GM23338 (cell line): ENCODE measurements at regions not wholly inside any gene's neighbourhood (a gene's known extent, or its start where the extent isn't known, plus 50 kb on each side); places are given as distances from the start of the nearest gene placed in this dataset.

Experiments
- ATAC-seq: fragments of 200-7000 bp; cut with Tn5 transposase; 3 replicates; pipeline ENCODE4 v1.9.1; 2020
- DNase-seq: peaks from one replicate; pipeline ENCODE4 v3.0.0-alpha.2; 2015; ENCODE audit warnings: low spot score
- H2AFZ ChIP-seq: fragments of 200-600 bp; sonication (generic); 2 replicates; pipeline ENCODE4 v1.8.0; 2016; ENCODE audit warnings: antibody characterized with exemption, mild to moderate bottlenecking, moderate library complexity
- H3F3A ChIP-seq: fragments of 200-600 bp; sonication (generic); replicated peaks from 2 replicates; pipeline ENCODE4 v1.8.0; 2017; ENCODE audit warnings: antibody characterized with exemption, mixed run types, low read depth
- H3K27ac ChIP-seq: fragments of 200-600 bp; sonication (generic); 2 replicates; pipeline ENCODE4 v1.6.1; 2016; ENCODE audit warnings: low read depth
- H3K27me3 ChIP-seq: fragments of 200-600 bp; sonication (generic); 2 replicates; pipeline ENCODE4 v1.8.0; 2016; ENCODE audit warnings: mild to moderate bottlenecking, mixed run types, moderate library complexity; ENCODE audit not compliant: insufficient read depth
- H3K36me3 ChIP-seq: fragments of 200-600 bp; sonication (generic); 2 replicates; pipeline ENCODE4 v1.8.0; 2016; ENCODE audit warnings: mild to moderate bottlenecking; ENCODE audit not compliant: insufficient read depth
- H3K4me1 ChIP-seq: fragments of 200-600 bp; sonication (generic); 2 replicates; pipeline ENCODE4 v1.8.0; 2016; ENCODE audit warnings: mild to moderate bottlenecking, moderate library complexity; ENCODE audit not compliant: insufficient read depth
- H3K4me2 ChIP-seq: fragments of 200-600 bp; sonication (generic); 2 replicates; pipeline ENCODE4 v1.7.1; 2017; ENCODE audit warnings: mixed run types
- H3K4me3 ChIP-seq: fragments of 200-600 bp; sonication (generic); 2 replicates; pipeline ENCODE4 v1.6.1; 2016; ENCODE audit warnings: mixed run types
- H3K79me2 ChIP-seq: fragments of 200-600 bp; sonication (generic); replicated peaks from 2 replicates; pipeline ENCODE4 v1.8.0; 2017; ENCODE audit warnings: mild to moderate bottlenecking; ENCODE audit not compliant: insufficient read depth
- H3K9me2 ChIP-seq: fragments of 200-600 bp; sonication (generic); 2 replicates; pipeline ENCODE4 v1.8.0; 2017; ENCODE audit not compliant: insufficient read depth
- H4K20me1 ChIP-seq: fragments of 200-600 bp; sonication (generic); replicated peaks from 2 replicates; pipeline ENCODE4 v1.8.0; 2017; ENCODE audit warnings: mild to moderate bottlenecking; ENCODE audit not compliant: insufficient read depth
- H3K27ac Mint-ChIP-seq: 2 replicates; pipeline ENCODE4 v1.8.0; 2020; ENCODE audit warnings: inconsistent platforms, mild to moderate bottlenecking, moderate library complexity, mixed read lengths
- H3K27me3 Mint-ChIP-seq: 3 replicates; pipeline ENCODE4 v1.8.0; 2022; ENCODE audit warnings: low read depth, mild to moderate bottlenecking, moderate library complexity, mixed read lengths, inconsistent platforms; ENCODE audit not compliant: insufficient read depth, poor library complexity
- H3K36me3 Mint-ChIP-seq: 3 replicates; pipeline ENCODE4 v1.8.0; 2021; ENCODE audit warnings: low read depth, mild to moderate bottlenecking, inconsistent platforms, moderate library complexity, mixed read lengths
- H3K4me1 Mint-ChIP-seq: 3 replicates; pipeline ENCODE4 v1.8.0; 2020; ENCODE audit warnings: mild to moderate bottlenecking, inconsistent platforms, mixed read lengths
- H3K4me3 Mint-ChIP-seq: 3 replicates; pipeline ENCODE4 v1.8.0; 2021; ENCODE audit warnings: moderate library complexity, mild to moderate bottlenecking, inconsistent platforms, mixed read lengths
- H3K9me3 Mint-ChIP-seq: 3 replicates; pipeline ENCODE4 v1.8.0; 2020; ENCODE audit warnings: moderate library complexity, mild to moderate bottlenecking, inconsistent platforms, mixed read lengths
- CREB1 ChIP-seq: fragments of 250-450 bp; sonication (Bioruptor Pico); IDR thresholded peaks from 2 replicates; pipeline ENCODE4 v1.5.0; 2020; ENCODE audit warnings: low read depth, mild to moderate bottlenecking, moderate library complexity
- EZH2 ChIP-seq: fragments of 200-600 bp; sonication (generic); IDR thresholded peaks from one replicate; pipeline ENCODE4 v1.8.0; 2017; ENCODE audit warnings: antibody characterized with exemption, mild to moderate bottlenecking, low read depth; ENCODE audit not compliant: unreplicated experiment
- EZH2phosphoT487 ChIP-seq: fragments of 200-600 bp; sonication (generic); IDR thresholded peaks from one replicate; pipeline ENCODE4 v1.8.1; 2018; ENCODE audit warnings: antibody characterized with exemption; ENCODE audit not compliant: unreplicated experiment
- JUNB ChIP-seq: IDR thresholded peaks from one replicate; pipeline ENCODE4 v1.6.1; 2016; ENCODE audit warnings: antibody characterized with exemption; ENCODE audit not compliant: unreplicated experiment
- NANOG ChIP-seq: IDR thresholded peaks from 2 replicates; pipeline ENCODE4 v1.6.1; 2016; ENCODE audit warnings: antibody characterized with exemption, borderline replicate concordance
- POLR2AphosphoS5 ChIP-seq: IDR thresholded peaks from 2 replicates; pipeline ENCODE4 v1.6.1; 2016; ENCODE audit warnings: antibody characterized with exemption, low read depth
- STAT1 ChIP-seq: IDR thresholded peaks from one replicate; pipeline ENCODE4 v1.6.1; 2016; ENCODE audit warnings: antibody characterized with exemption; ENCODE audit not compliant: unreplicated experiment
- ZNF114 ChIP-seq: fragments of 250-450 bp; sonication (Bioruptor Pico); IDR thresholded peaks from 2 replicates; pipeline ENCODE4 v1.5.0; 2020; ENCODE audit warnings: mild to moderate bottlenecking, moderate library complexity
- ZNF331 ChIP-seq: fragments of 250-450 bp; sonication (Bioruptor Pico); IDR thresholded peaks from 2 replicates; pipeline ENCODE4 v1.5.0; 2020; ENCODE audit warnings: low read depth, mild to moderate bottlenecking, moderate library complexity
- ZNF462 ChIP-seq: fragments of 250-450 bp; sonication (Bioruptor Pico); IDR thresholded peaks from 2 replicates; pipeline ENCODE4 v1.5.0; 2020; ENCODE audit warnings: mild to moderate bottlenecking, moderate library complexity
- TF ChIP-seq, protein P1 (sequence below): IDR thresholded peaks from 2 replicates; pipeline ENCODE4 v1.6.1; 2016; ENCODE audit warnings: antibody characterized with exemption
- TF ChIP-seq, protein P2 (sequence below): IDR thresholded peaks from one replicate; pipeline ENCODE4 v1.6.1; 2018; ENCODE audit warnings: antibody characterized with exemption; ENCODE audit not compliant: unreplicated experiment

DNA sequence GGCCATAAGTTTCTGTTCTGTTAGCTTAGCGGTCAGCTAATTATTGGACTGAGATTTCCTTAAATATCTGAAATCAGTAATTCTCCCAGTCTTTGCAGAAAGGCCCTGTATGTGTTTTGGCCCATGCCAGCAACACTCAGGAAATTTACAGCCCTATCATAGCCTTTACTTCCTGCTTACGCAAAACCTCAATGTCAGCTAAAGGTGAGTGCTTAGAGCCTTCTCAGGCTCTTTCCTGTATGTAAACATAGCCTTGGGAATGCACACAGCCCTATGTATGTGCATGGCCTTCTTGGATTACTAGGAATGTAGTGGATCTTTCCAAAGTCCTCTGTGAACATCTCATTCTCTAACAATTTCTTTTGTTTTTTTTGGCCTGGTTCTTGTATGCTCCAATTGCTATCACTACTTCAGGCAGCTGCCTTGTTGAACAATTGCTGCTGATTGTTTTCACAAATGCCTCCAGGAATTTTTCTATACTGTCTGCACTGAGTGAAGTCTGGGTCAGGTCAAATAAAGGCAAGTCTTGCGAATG, 200.0 kb downstream of the PPP1R2C start:
- Histone ChIP-seq H3K9me2 (no peaks in the 10 kb centered on the region), H2AFZ (no peak overlapping the region), H3K4me2 (no peak overlapping the region), H3F3A (no peaks in the 10 kb centered on the region), H4K20me1 (no peaks in the 10 kb centered on the region), H3K27me3 (no peaks in the 10 kb centered on the region), H3K27ac (no peak overlapping the region), H3K4me3 (no peak overlapping the region), H3K4me1 (no peaks in the 10 kb centered on the region), H3K36me3 (no peaks in the 10 kb centered on the region), H3K79me2 (no peaks in the 10 kb centered on the region)
- ATAC-seq (no peak), DNase-seq (no peak)
- Mint-ChIP-seq H3K27ac (no peak overlapping the region), H3K4me3 (no peak overlapping the region), H3K4me1 (no peaks in the 10 kb centered on the region), H3K27me3 (no peaks in the 10 kb centered on the region), H3K36me3 (no peaks in the 10 kb centered on the region; the same call in 2 of the 3 replicates), H3K9me3 (no peaks in the 10 kb centered on the region)
- TF ChIP-seq POLR2AphosphoS5 (no peak), JUNB (no peak), CREB1 (no peak), EZH2phosphoT487 (no peak)

DNA sequence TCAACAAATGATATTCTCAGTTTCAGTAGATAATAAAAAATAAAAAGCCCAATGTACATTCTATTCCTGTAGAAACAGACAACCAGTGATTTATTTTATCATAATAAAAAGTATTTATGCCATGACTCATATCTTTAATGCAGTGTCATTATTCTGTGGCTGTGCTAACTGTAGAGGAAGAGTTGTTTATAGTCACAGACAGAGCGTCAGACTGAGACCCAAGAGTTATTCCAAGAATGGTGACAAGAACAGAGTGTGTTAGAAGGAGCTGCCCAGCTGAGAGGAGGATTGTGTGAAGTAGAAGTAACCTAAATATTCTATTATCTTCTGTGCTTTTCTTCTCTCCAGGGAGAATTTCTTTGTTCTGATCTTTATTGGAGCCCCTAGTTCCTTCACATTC, 210.7 kb downstream of the PPP1R2C start:
- no peaks in the 10 kb centered on the region for H3K36me3 Mint-ChIP-seq
- DNase-seq = no peak
- ATAC-seq = no peak
- TF ChIP-seq EZH2phosphoT487 = no peak
- TF ChIP-seq EZH2 = no peak
- no peak for TF ChIP-seq CREB1
- no peak for TF ChIP-seq NANOG
- no peak for TF ChIP-seq ZNF331 (CRISPR knock-in tag)
- no peak for TF ChIP-seq POLR2AphosphoS5
- TF ChIP-seq, protein P1, sequence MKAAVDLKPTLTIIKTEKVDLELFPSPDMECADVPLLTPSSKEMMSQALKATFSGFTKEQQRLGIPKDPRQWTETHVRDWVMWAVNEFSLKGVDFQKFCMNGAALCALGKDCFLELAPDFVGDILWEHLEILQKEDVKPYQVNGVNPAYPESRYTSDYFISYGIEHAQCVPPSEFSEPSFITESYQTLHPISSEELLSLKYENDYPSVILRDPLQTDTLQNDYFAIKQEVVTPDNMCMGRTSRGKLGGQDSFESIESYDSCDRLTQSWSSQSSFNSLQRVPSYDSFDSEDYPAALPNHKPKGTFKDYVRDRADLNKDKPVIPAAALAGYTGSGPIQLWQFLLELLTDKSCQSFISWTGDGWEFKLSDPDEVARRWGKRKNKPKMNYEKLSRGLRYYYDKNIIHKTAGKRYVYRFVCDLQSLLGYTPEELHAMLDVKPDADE = no peak
- TF ChIP-seq STAT1 = no peak
- no peak for TF ChIP-seq ZNF114 (CRISPR knock-in tag)
- TF ChIP-seq JUNB = no peak
- TF ChIP-seq, protein P2, sequence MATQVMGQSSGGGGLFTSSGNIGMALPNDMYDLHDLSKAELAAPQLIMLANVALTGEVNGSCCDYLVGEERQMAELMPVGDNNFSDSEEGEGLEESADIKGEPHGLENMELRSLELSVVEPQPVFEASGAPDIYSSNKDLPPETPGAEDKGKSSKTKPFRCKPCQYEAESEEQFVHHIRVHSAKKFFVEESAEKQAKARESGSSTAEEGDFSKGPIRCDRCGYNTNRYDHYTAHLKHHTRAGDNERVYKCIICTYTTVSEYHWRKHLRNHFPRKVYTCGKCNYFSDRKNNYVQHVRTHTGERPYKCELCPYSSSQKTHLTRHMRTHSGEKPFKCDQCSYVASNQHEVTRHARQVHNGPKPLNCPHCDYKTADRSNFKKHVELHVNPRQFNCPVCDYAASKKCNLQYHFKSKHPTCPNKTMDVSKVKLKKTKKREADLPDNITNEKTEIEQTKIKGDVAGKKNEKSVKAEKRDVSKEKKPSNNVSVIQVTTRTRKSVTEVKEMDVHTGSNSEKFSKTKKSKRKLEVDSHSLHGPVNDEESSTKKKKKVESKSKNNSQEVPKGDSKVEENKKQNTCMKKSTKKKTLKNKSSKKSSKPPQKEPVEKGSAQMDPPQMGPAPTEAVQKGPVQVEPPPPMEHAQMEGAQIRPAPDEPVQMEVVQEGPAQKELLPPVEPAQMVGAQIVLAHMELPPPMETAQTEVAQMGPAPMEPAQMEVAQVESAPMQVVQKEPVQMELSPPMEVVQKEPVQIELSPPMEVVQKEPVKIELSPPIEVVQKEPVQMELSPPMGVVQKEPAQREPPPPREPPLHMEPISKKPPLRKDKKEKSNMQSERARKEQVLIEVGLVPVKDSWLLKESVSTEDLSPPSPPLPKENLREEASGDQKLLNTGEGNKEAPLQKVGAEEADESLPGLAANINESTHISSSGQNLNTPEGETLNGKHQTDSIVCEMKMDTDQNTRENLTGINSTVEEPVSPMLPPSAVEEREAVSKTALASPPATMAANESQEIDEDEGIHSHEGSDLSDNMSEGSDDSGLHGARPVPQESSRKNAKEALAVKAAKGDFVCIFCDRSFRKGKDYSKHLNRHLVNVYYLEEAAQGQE = no peak
- no peak for TF ChIP-seq ZNF462

More for the DNA sequence above, 210.7 kb downstream of the PPP1R2C start:
- Histone ChIP-seq H3K27me3 (no peaks in the 10 kb centered on the region), H2AFZ (no peak overlapping the region), H3K79me2 (no peaks in the 10 kb centered on the region), H3K4me1 (no peaks in the 10 kb centered on the region), H3F3A (no peaks in the 10 kb centered on the region), H3K9me2 (no peaks in the 10 kb centered on the region), H3K27ac (no peak overlapping the region), H3K36me3 (no peaks in the 10 kb centered on the region), H3K4me2 (no peak overlapping the region), H3K4me3 (no peak overlapping the region), H4K20me1 (no peaks in the 10 kb centered on the region)
- Mint-ChIP-seq H3K27me3 (peaks cover 2% of the 10 kb centered on the region), H3K9me3 (no peaks in the 10 kb centered on the region; the same call in 2 of the 3 replicates), H3K27ac (no peak overlapping the region), H3K4me3 (no peak overlapping the region), H3K4me1 (no peaks in the 10 kb centered on the region)
